Lung (tissue), 11 donors: ENCODE measurements at regions not wholly inside any gene's neighbourhood (a gene's known extent, or its start where the extent isn't known, plus 50 kb on each side); places are given as distances from the start of the nearest gene placed in this dataset.

Source experiments
- ATAC-seq: fragments of 200-7000 bp; cut with Tn5 transposase; one replicate; pipeline ENCODE4 v1.9.1; 2020; ENCODE audit warnings: moderate number of reproducible peaks; ENCODE audit not compliant: insufficient read depth, low FRiP score
- DNase-seq, 3 donors: peaks; one replicate each; pipeline ENCODE4 v3.0.0-alpha.2; 2013 to 2017
- H3K27ac ChIP-seq, 2 donors: one replicate each; pipeline ENCODE4 v1.5.1; 2013; ENCODE audit warnings: mild to moderate bottlenecking in 2 of 2, moderate library complexity in 2 of 2, control low read depth in 1 of 2, inconsistent platforms in 1 of 2, low read depth in 1 of 2, low read length in 1 of 2
- H3K27me3 ChIP-seq, 3 donors: one replicate each; pipeline ENCODE4 v1.5.1; 2013; ENCODE audit warnings: low read length in 2 of 3; ENCODE audit not compliant: control insufficient read depth in 3 of 3, insufficient read depth in 3 of 3
- H3K36me3 ChIP-seq, 4 donors: one replicate each; pipeline ENCODE4 v1.5.1; 2013; ENCODE audit warnings: low read length in 4 of 4, mild to moderate bottlenecking in 1 of 4, moderate library complexity in 1 of 4; ENCODE audit not compliant: control insufficient read depth in 4 of 4, insufficient read depth in 4 of 4
- H3K4me1 ChIP-seq, 5 donors: one replicate each; pipeline ENCODE4 v1.5.1; 2013; ENCODE audit warnings: low read length in 5 of 5, mild to moderate bottlenecking in 2 of 5, moderate library complexity in 1 of 5; ENCODE audit not compliant: control insufficient read depth in 5 of 5, insufficient read depth in 5 of 5
- H3K4me3 ChIP-seq: one replicate; pipeline ENCODE4 v1.5.1; 2013; ENCODE audit warnings: mild to moderate bottlenecking, control low read depth, moderate library complexity
- H3K9ac ChIP-seq, 2 donors: one replicate each; pipeline ENCODE4 v1.5.1; 2013; ENCODE audit warnings: low read length in 2 of 2, control low read depth in 1 of 2; ENCODE audit not compliant: insufficient read depth in 1 of 2
- H3K9me3 ChIP-seq, 4 donors: one replicate each; pipeline ENCODE4 v1.5.1; 2013; ENCODE audit warnings: low read length in 3 of 4, mild to moderate bottlenecking in 1 of 4, moderate library complexity in 1 of 4; ENCODE audit not compliant: control insufficient read depth in 4 of 4, insufficient read depth in 3 of 4
- WGBS, 2 donors: extraction: QIAGEN DNeasy Blood & Tissue Kit; methylation state at CpG; one replicate each; pipeline ENCODE4 v1.1.7; 2013; 5-methylcytosine and 5-hydroxymethylcytosine counted together
- TF ChIP-seq, protein P1 (sequence below): IDR thresholded peaks from 2 replicates; pipeline ENCODE4 v1.5.1; 2012; ENCODE audit warnings: mild to moderate bottlenecking; ENCODE audit errors: control extremely low read depth, extremely low read depth
- donor health status: control.
- donor health status: control.
- donor health status: Bipolar disorder and iron deficiency.
- donor health status: healthy.
- donor health status: DM: yes; HTN: yes; CAD: no.

DNA sequence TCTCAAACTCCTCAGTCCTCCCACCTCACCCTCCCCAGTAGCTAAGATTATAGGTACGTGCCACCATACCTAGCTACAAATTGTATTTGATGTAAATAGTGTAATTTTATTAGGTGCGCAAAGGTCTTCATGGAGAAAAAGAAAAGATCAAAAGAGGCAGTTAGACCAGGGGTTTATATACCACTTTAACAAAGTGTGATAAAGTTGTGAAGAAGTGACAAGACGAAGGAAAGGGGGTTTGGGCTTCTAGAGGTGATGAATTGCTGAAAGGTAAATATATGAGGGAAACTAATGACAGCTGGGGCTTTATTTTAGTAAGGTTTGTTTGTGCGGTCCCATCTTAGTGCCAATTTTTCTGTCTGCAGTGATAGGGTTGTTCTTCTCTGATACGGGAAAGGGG lies 105.3 kb downstream of the CD24 start:
- TF ChIP-seq, protein P1, sequence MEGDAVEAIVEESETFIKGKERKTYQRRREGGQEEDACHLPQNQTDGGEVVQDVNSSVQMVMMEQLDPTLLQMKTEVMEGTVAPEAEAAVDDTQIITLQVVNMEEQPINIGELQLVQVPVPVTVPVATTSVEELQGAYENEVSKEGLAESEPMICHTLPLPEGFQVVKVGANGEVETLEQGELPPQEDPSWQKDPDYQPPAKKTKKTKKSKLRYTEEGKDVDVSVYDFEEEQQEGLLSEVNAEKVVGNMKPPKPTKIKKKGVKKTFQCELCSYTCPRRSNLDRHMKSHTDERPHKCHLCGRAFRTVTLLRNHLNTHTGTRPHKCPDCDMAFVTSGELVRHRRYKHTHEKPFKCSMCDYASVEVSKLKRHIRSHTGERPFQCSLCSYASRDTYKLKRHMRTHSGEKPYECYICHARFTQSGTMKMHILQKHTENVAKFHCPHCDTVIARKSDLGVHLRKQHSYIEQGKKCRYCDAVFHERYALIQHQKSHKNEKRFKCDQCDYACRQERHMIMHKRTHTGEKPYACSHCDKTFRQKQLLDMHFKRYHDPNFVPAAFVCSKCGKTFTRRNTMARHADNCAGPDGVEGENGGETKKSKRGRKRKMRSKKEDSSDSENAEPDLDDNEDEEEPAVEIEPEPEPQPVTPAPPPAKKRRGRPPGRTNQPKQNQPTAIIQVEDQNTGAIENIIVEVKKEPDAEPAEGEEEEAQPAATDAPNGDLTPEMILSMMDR: no peak
- Histone ChIP-seq H3K4me1 (peaks cover 0 to 4% (median 0%) of the 10 kb centered on the region in 5 donors), H3K4me3 (no peak overlapping the region), H3K27ac (no peak overlapping the region), H3K27me3 (no peaks in the 10 kb centered on the region), H3K9ac (no peak overlapping the region), H3K9me3 (no peaks in the 10 kb centered on the region), H3K36me3 (no peaks in the 10 kb centered on the region)
- no peak for DNase-seq
- 91 to 92% methylated on average over 5 of the region's 5 CpGs for WGBS, 2 donors
- no peak for ATAC-seq

DNA sequence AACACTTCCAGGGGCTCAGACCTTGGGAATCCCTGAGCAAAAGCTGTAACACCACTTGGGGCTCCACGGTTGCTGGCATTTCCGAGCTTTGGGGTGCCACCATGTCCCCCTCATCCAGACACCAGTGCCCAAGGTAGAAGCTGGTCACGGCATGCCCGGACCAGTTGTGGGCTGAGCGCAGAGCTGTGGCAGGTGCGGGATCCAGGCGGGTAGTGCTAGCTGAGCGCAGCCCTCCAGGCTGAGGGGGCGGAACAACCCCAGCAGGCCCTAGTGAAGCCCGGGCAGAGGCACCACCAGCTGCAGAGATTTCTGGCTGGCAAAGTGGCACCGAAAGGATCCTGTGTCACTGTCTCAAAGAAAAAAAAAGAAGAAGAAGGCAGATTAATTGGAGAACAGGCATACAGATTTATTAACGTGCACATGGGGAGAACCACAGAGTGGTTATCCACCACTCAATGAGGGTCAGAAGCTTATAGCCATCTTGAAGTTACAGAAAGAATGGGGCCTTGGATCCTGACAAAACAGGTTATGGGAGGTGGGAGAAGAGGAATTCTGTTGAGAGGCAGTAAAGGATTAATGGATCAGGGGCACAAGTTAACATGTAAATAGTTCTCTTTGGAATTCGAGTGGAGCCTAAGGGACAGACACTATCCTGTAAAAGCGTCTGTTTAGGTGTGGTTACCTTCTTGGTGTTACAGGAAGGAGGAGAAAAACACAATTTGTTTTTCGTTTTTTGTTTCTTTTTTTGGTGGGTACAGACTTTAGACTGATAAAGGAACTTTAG lies 107.5 kb downstream of the CD24 start:
- Histone ChIP-seq H3K27ac (no peak overlapping the region), H3K9ac (no peak overlapping the region), H3K4me1 (no peaks in the 10 kb centered on the region), H3K27me3 (no peaks in the 10 kb centered on the region), H3K4me3 (no peak overlapping the region), H3K9me3 (peaks cover 0 to 3% (median 0%) of the 10 kb centered on the region in 4 donors), H3K36me3 (no peaks in the 10 kb centered on the region)
- ATAC-seq (no peak), DNase-seq (no peak)
- TF ChIP-seq, protein P1: no peak
- 85% methylated on average over 15 of the region's 15 CpGs for WGBS, 2 donors

DNA sequence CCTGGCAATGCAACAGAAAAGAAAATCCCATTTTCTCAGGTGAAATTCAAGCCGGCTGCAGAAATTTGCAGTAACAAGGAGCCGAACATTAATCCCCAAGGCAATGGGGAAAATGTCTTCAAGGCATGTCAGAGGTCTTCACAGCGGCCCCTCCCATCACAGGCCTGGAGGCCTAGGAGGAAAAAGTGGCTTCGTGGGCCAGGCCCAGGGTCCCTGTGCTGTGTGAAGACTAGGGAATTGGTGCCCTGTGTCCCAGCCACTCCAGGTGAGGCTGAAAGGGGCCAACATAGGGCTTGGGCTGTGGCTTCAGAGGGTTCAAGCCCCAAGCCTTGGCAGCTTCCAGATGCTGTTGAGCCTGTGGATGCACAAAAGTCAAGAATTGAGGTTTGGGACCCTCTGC lies 111.7 kb downstream of the CD24 start:
- H3K4me1 ChIP-seq: no peaks in the 10 kb centered on the region
- DNase-seq: no peak
- H3K36me3 ChIP-seq: no peaks in the 10 kb centered on the region
- WGBS, 2 donors: 93 to 94% methylated on average over 4 of the region's 4 CpGs
- H3K27ac ChIP-seq: no peak overlapping the region
- TF ChIP-seq, protein P1: no peak
- no peak overlapping the region for H3K9ac ChIP-seq
- peaks cover 0 to 7% (median 2%) of the 10 kb centered on the region in 4 donors for H3K9me3 ChIP-seq
- H3K4me3 ChIP-seq: no peak overlapping the region
- no peak for ATAC-seq
- peaks cover 0 to under 1% (median 0%) of the 10 kb centered on the region in 3 donors for H3K27me3 ChIP-seq
